GM23338 (cell line): ENCODE measurements at regions not wholly inside any gene's neighbourhood (a gene's known extent, or its start where the extent isn't known, plus 50 kb on each side); places are given as distances from the start of the nearest gene placed in this dataset.

Source experiments
- ATAC-seq: fragments of 200-7000 bp; cut with Tn5 transposase; 3 replicates; pipeline ENCODE4 v1.9.1; 2020
- DNase-seq: peaks from one replicate; pipeline ENCODE4 v3.0.0-alpha.2; 2015; ENCODE audit warnings: low spot score
- H2AFZ ChIP-seq: fragments of 200-600 bp; sonication (generic); 2 replicates; pipeline ENCODE4 v1.8.0; 2016; ENCODE audit warnings: antibody characterized with exemption, mild to moderate bottlenecking, moderate library complexity
- H3F3A ChIP-seq: fragments of 200-600 bp; sonication (generic); replicated peaks from 2 replicates; pipeline ENCODE4 v1.8.0; 2017; ENCODE audit warnings: antibody characterized with exemption, mixed run types, low read depth
- H3K27ac ChIP-seq: fragments of 200-600 bp; sonication (generic); 2 replicates; pipeline ENCODE4 v1.6.1; 2016; ENCODE audit warnings: low read depth
- H3K27me3 ChIP-seq: fragments of 200-600 bp; sonication (generic); 2 replicates; pipeline ENCODE4 v1.8.0; 2016; ENCODE audit warnings: mild to moderate bottlenecking, mixed run types, moderate library complexity; ENCODE audit not compliant: insufficient read depth
- H3K36me3 ChIP-seq: fragments of 200-600 bp; sonication (generic); 2 replicates; pipeline ENCODE4 v1.8.0; 2016; ENCODE audit warnings: mild to moderate bottlenecking; ENCODE audit not compliant: insufficient read depth
- H3K4me1 ChIP-seq: fragments of 200-600 bp; sonication (generic); 2 replicates; pipeline ENCODE4 v1.8.0; 2016; ENCODE audit warnings: mild to moderate bottlenecking, moderate library complexity; ENCODE audit not compliant: insufficient read depth
- H3K4me2 ChIP-seq: fragments of 200-600 bp; sonication (generic); 2 replicates; pipeline ENCODE4 v1.7.1; 2017; ENCODE audit warnings: mixed run types
- H3K4me3 ChIP-seq: fragments of 200-600 bp; sonication (generic); 2 replicates; pipeline ENCODE4 v1.6.1; 2016; ENCODE audit warnings: mixed run types
- H3K79me2 ChIP-seq: fragments of 200-600 bp; sonication (generic); replicated peaks from 2 replicates; pipeline ENCODE4 v1.8.0; 2017; ENCODE audit warnings: mild to moderate bottlenecking; ENCODE audit not compliant: insufficient read depth
- H3K9me2 ChIP-seq: fragments of 200-600 bp; sonication (generic); 2 replicates; pipeline ENCODE4 v1.8.0; 2017; ENCODE audit not compliant: insufficient read depth
- H4K20me1 ChIP-seq: fragments of 200-600 bp; sonication (generic); replicated peaks from 2 replicates; pipeline ENCODE4 v1.8.0; 2017; ENCODE audit warnings: mild to moderate bottlenecking; ENCODE audit not compliant: insufficient read depth
- H3K27ac Mint-ChIP-seq: 2 replicates; pipeline ENCODE4 v1.8.0; 2020; ENCODE audit warnings: inconsistent platforms, mild to moderate bottlenecking, moderate library complexity, mixed read lengths
- H3K27me3 Mint-ChIP-seq: 3 replicates; pipeline ENCODE4 v1.8.0; 2022; ENCODE audit warnings: low read depth, mild to moderate bottlenecking, moderate library complexity, mixed read lengths, inconsistent platforms; ENCODE audit not compliant: insufficient read depth, poor library complexity
- H3K36me3 Mint-ChIP-seq: 3 replicates; pipeline ENCODE4 v1.8.0; 2021; ENCODE audit warnings: low read depth, mild to moderate bottlenecking, inconsistent platforms, moderate library complexity, mixed read lengths
- H3K4me1 Mint-ChIP-seq: 3 replicates; pipeline ENCODE4 v1.8.0; 2020; ENCODE audit warnings: mild to moderate bottlenecking, inconsistent platforms, mixed read lengths
- H3K4me3 Mint-ChIP-seq: 3 replicates; pipeline ENCODE4 v1.8.0; 2021; ENCODE audit warnings: moderate library complexity, mild to moderate bottlenecking, inconsistent platforms, mixed read lengths
- H3K9me3 Mint-ChIP-seq: 3 replicates; pipeline ENCODE4 v1.8.0; 2020; ENCODE audit warnings: moderate library complexity, mild to moderate bottlenecking, inconsistent platforms, mixed read lengths
- CREB1 ChIP-seq: fragments of 250-450 bp; sonication (Bioruptor Pico); IDR thresholded peaks from 2 replicates; pipeline ENCODE4 v1.5.0; 2020; ENCODE audit warnings: low read depth, mild to moderate bottlenecking, moderate library complexity
- CTCF ChIP-seq, 2 experiments: fragments of 200-600 bp in 1 of 2; sonication (generic) in 1 of 2; conservative IDR thresholded peaks; 2 replicates each; pipeline versions ENCODE4 v1.5.1 to v1.6.1; 2016 to 2017; ENCODE audit warnings: antibody characterized with exemption in 2 of 2, low read depth in 2 of 2, mild to moderate bottlenecking in 2 of 2, moderate library complexity in 1 of 2
- ETS1 ChIP-seq: IDR thresholded peaks from 2 replicates; pipeline ENCODE4 v1.6.1; 2016; ENCODE audit warnings: antibody characterized with exemption
- POLR2AphosphoS5 ChIP-seq: IDR thresholded peaks from 2 replicates; pipeline ENCODE4 v1.6.1; 2016; ENCODE audit warnings: antibody characterized with exemption, low read depth
- REST ChIP-seq: IDR thresholded peaks from one replicate; pipeline ENCODE4 v1.6.1; 2018; ENCODE audit warnings: antibody characterized with exemption; ENCODE audit not compliant: unreplicated experiment
- STAT1 ChIP-seq: IDR thresholded peaks from one replicate; pipeline ENCODE4 v1.6.1; 2016; ENCODE audit warnings: antibody characterized with exemption; ENCODE audit not compliant: unreplicated experiment
- ZNF331 ChIP-seq: fragments of 250-450 bp; sonication (Bioruptor Pico); IDR thresholded peaks from 2 replicates; pipeline ENCODE4 v1.5.0; 2020; ENCODE audit warnings: low read depth, mild to moderate bottlenecking, moderate library complexity
- ZNF462 ChIP-seq: fragments of 250-450 bp; sonication (Bioruptor Pico); IDR thresholded peaks from 2 replicates; pipeline ENCODE4 v1.5.0; 2020; ENCODE audit warnings: mild to moderate bottlenecking, moderate library complexity

GRCh38 chr1:2929335-2929734, 91.9 kb upstream of the ACTRT2 start:
- H3K36me3 Mint-ChIP-seq = peaks cover 20% of the 10 kb centered on the region
- no peak overlapping the region for H3K4me3 ChIP-seq
- H3K9me3 Mint-ChIP-seq = peaks cover 76% of the 10 kb centered on the region
- H3K4me1 ChIP-seq = no peaks in the 10 kb centered on the region
- H3K4me2 ChIP-seq = no peak overlapping the region
- no peaks in the 10 kb centered on the region for H3K36me3 ChIP-seq
- H4K20me1 ChIP-seq = no peaks in the 10 kb centered on the region
- H3K4me1 Mint-ChIP-seq = no peaks in the 10 kb centered on the region; the same call in 2 of the 3 replicates
- H3K79me2 ChIP-seq = no peaks in the 10 kb centered on the region
- ATAC-seq = no peak
- no peak for DNase-seq
- no peaks in the 10 kb centered on the region for H3K27me3 ChIP-seq
- H3K4me3 Mint-ChIP-seq = no peak overlapping the region
- peaks cover 4% of the 10 kb centered on the region for H3K27me3 Mint-ChIP-seq
- H3K27ac ChIP-seq = no peak overlapping the region
- H2AFZ ChIP-seq = no peak overlapping the region
- no peaks in the 10 kb centered on the region for H3F3A ChIP-seq
- H3K9me2 ChIP-seq = no peaks in the 10 kb centered on the region
- no peak for TF ChIP-seq CREB1 (CRISPR knock-in tag)
- TF ChIP-seq CTCF (conservative IDR thresholded peaks at IDR 0.05; ENCODE audit: low read depth in 2 of 2) = no peak
- no peak for TF ChIP-seq ETS1
- no peak overlapping the region for H3K27ac Mint-ChIP-seq

- H3K27ac ChIP-seq = no peak overlapping the region
- H3K9me2 ChIP-seq = no peaks in the 10 kb centered on the region
- no peaks in the 10 kb centered on the region for H4K20me1 ChIP-seq
- Mint-ChIP-seq H3K36me3 (peaks cover 15% of the 10 kb centered on the region), H3K4me1 (no peaks in the 10 kb centered on the region; the same call in 2 of the 3 replicates), H3K9me3 (peaks cover 70% of the 10 kb centered on the region), H3K27ac (no peak overlapping the region), H3K4me3 (no peak overlapping the region), H3K27me3 (peaks cover 4% of the 10 kb centered on the region)
- no peak overlapping the region for H2AFZ ChIP-seq
- no peaks in the 10 kb centered on the region for H3F3A ChIP-seq
- ATAC-seq = no peak
- H3K4me3 ChIP-seq = no peak overlapping the region
- H3K27me3 ChIP-seq = no peaks in the 10 kb centered on the region
- H3K4me2 ChIP-seq = no peak overlapping the region
- DNase-seq = no peak
- H3K4me1 ChIP-seq = no peaks in the 10 kb centered on the region
- H3K79me2 ChIP-seq = no peaks in the 10 kb centered on the region
- no peaks in the 10 kb centered on the region for H3K36me3 ChIP-seq
- TF ChIP-seq REST = no peak
- no peak for TF ChIP-seq STAT1
- no peak for TF ChIP-seq POLR2AphosphoS5
- TF ChIP-seq ZNF462 (CRISPR knock-in tag) = no peak
- no peak for TF ChIP-seq ZNF331
- no peak for TF ChIP-seq CREB1 (CRISPR knock-in tag)
Observed at GRCh38 chr1:2930016-2930815, 91.1 kb upstream of the ACTRT2 start.
